ENCODE measurements at regions not wholly inside any gene's neighbourhood (a gene's known extent, or its start where the extent isn't known, plus 50 kb on each side); places are given as distances from the start of the nearest gene placed in this dataset.

DNA sequence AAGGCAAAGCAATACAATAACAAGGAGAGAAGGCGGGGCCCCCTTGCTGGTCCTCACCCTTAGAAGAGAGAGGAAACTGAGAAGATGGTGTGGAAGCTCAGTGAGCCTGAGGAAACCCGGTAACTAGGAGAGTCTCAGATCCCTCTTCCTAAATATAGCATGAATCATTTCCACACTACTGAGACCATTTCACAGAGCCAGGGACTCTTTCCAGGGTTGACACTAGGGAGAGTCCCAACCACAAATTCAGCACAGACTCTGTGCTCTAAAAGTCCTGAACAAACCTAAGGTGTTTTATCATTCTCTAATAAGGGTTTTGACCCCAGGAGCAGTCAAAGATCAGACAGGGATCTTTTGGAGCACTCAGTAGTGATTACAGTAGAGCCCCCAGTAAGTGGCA is 647.7 kb downstream of the KCNT2 start:
- Histone ChIP-seq H3K4me3 (replicated peaks in 1 of 3) (no peak overlapping the region), H3K27me3 (no peaks in the 10 kb centered on the region), H3K27ac (no peak overlapping the region), H3K36me3 (no peaks in the 10 kb centered on the region), H3K4me1 (no peaks in the 10 kb centered on the region), H3K9me3 (no peaks in the 10 kb centered on the region)
- TF ChIP-seq POLR2A (IDR thresholded peaks at IDR 0.05) = no peak
- TF ChIP-seq, protein P1, sequence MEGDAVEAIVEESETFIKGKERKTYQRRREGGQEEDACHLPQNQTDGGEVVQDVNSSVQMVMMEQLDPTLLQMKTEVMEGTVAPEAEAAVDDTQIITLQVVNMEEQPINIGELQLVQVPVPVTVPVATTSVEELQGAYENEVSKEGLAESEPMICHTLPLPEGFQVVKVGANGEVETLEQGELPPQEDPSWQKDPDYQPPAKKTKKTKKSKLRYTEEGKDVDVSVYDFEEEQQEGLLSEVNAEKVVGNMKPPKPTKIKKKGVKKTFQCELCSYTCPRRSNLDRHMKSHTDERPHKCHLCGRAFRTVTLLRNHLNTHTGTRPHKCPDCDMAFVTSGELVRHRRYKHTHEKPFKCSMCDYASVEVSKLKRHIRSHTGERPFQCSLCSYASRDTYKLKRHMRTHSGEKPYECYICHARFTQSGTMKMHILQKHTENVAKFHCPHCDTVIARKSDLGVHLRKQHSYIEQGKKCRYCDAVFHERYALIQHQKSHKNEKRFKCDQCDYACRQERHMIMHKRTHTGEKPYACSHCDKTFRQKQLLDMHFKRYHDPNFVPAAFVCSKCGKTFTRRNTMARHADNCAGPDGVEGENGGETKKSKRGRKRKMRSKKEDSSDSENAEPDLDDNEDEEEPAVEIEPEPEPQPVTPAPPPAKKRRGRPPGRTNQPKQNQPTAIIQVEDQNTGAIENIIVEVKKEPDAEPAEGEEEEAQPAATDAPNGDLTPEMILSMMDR (IDR thresholded peaks at IDR 0.05) = no peak
- 65 to 71% methylated on average over 2 of the region's 2 CpGs for WGBS, 2 donors
- intact Hi-C loops (cut with DNase I) = no loop called here
- DNase-seq = no peak

DNA sequence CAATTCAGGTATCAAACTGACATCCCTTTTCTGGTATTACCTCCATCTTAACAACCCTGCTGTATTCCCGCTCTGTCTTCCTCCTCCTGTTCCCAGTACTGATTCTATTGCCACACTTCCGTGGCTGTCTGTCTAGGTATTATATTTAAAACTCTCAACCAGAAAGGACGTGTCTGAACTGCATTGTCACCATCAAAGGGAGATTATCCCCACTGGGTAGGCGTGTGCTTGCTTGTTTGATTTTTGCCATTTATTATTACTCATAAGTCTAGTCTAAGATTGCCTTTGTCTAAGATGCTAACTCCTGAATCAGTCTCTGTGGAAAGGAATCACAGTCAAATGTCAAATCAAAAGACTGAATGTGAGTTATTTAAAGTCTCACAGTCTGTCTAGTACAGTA is 650.1 kb downstream of the KCNT2 start:
- Histone ChIP-seq H3K4me3 (replicated peaks in 1 of 3) (no peak overlapping the region), H3K9me3 (no peaks in the 10 kb centered on the region), H3K27me3 (no peaks in the 10 kb centered on the region), H3K36me3 (no peaks in the 10 kb centered on the region), H3K4me1 (no peaks in the 10 kb centered on the region), H3K27ac (no peak overlapping the region)
- WGBS, 2 donors = 87 to 88% methylated on average over 4 of the region's 4 CpGs
- intact Hi-C loops (cut with DNase I) = no loop called here
- TF ChIP-seq, protein P1 (IDR thresholded peaks at IDR 0.05) = no peak
- TF ChIP-seq POLR2A (IDR thresholded peaks at IDR 0.05) = no peak
- no peak for DNase-seq

DNA sequence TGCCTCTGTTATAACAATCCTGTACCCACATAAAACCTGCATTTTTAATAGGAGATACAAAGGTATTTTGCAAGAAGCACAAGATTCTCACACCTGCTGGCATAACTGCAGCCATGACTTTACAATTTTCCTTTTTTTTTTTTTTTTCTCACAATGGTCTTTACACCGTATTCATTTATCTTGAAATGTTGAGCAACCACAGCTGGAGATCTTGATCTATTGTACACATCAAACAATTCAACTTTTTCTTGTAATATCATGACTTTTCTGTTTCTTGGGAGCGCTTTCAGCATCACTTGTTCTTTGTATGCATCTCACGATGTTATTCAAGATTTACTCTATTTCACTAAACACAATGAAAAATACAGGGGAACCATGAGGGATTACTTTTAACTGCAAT is 651.4 kb downstream of the KCNT2 start:
- Histone ChIP-seq H3K27ac (no peak overlapping the region), H3K27me3 (no peaks in the 10 kb centered on the region), H3K4me1 (no peaks in the 10 kb centered on the region), H3K4me3 (replicated peaks in 1 of 3) (no peak overlapping the region), H3K36me3 (no peaks in the 10 kb centered on the region), H3K9me3 (no peaks in the 10 kb centered on the region)
- intact Hi-C loops (cut with DNase I) = no loop called here
- TF ChIP-seq POLR2A (IDR thresholded peaks at IDR 0.05) = no peak
- TF ChIP-seq, protein P1 (IDR thresholded peaks at IDR 0.05) = no peak
- WGBS, 2 donors = 82 to 89% methylated on average over 3 of the region's 3 CpGs
- no peak for DNase-seq

DNA sequence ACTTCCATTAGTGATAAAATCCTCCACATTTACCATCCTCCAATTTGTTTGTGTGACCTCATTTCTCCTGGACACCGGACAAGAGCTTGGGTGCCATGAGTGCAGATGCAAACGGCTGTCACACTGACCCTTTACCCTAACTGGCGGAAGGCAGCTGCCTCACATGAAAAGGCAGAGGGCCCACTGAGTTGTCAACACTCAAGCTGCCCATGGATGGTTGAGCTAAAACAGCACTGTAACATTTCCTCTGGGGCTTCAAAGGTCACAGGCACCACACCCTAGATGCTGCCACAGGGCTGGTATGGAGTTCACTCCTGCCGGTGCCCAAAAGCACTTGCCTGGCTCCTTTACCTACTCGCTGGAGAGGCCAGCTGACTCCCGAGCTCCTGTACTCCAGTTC is 653.4 kb downstream of the KCNT2 start:
- no peaks in the 10 kb centered on the region for H3K36me3 ChIP-seq
- TF ChIP-seq POLR2A (IDR thresholded peaks at IDR 0.05) = no peak
- TF ChIP-seq, protein P1 (IDR thresholded peaks at IDR 0.05) = no peak
- no peaks in the 10 kb centered on the region for H3K27me3 ChIP-seq
- no peaks in the 10 kb centered on the region for H3K4me1 ChIP-seq
- intact Hi-C loops (cut with DNase I) = no loop called here
- no peaks in the 10 kb centered on the region for H3K9me3 ChIP-seq
- no peak overlapping the region for H3K4me3 ChIP-seq (replicated peaks in 1 of 3)
- no peak overlapping the region for H3K27ac ChIP-seq
- 77% methylated on average over 6 of the region's 6 CpGs for WGBS, 2 donors
- DNase-seq = no peak

DNA sequence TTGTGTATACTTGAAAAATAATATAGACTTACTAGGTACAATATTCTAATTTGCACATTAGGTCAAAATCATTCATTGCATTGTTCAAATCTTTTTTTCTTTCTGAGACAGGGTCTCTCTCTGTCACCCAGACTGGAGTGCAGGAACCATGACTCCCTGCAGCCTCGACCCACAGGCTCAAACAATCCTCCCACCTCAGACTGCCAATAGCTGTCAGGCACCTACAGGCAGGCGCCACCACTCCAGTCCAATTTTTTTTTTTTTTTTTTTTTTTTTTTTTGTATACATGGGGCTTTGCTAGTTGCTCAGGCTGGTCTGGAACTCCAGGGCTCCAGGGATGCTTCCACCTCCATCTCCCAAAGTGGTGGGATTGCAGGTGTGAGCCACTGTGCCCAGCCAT is 656.9 kb downstream of the KCNT2 start:
- Histone ChIP-seq H3K4me3 (replicated peaks in 1 of 3) (no peak overlapping the region), H3K4me1 (no peaks in the 10 kb centered on the region), H3K36me3 (no peaks in the 10 kb centered on the region), H3K9me3 (no peaks in the 10 kb centered on the region), H3K27ac (no peak overlapping the region), H3K27me3 (no peaks in the 10 kb centered on the region)
- intact Hi-C loops (cut with DNase I) = no loop called here
- no peak for DNase-seq
- WGBS, 2 donors = 73 to 86% methylated on average over 2 of the region's 2 CpGs
- TF ChIP-seq, protein P1 (IDR thresholded peaks at IDR 0.05) = no peak
- no peak for TF ChIP-seq POLR2A (IDR thresholded peaks at IDR 0.05)

All from thyroid gland (tissue), 4 donors.